Breast epithelium (tissue), 3 donors: ENCODE measurements at regions not wholly inside any gene's neighbourhood (a gene's known extent, or its start where the extent isn't known, plus 50 kb on each side); places are given as distances from the start of the nearest gene placed in this dataset.

Source experiments
- CTCF ChIP-seq, 3 donors: fragments of 450-650 bp; IDR thresholded peaks; one replicate each; pipeline ENCODE4 v1.5.1; 2016 to 2017; ENCODE audit warnings: antibody characterized with exemption in 3 of 3, mild to moderate bottlenecking in 3 of 3, moderate library complexity in 3 of 3
- POLR2A ChIP-seq: fragments of 450-650 bp; IDR thresholded peaks from one replicate; pipeline ENCODE4 v1.6.1; 2016; ENCODE audit warnings: antibody characterized with exemption, mild to moderate bottlenecking, moderate library complexity
- POLR2AphosphoS5 ChIP-seq, 3 donors: sonication (generic); formaldehyde crosslinking; IDR thresholded peaks; one replicate each; pipeline ENCODE4 v1.6.1; 2017; ENCODE audit warnings: antibody characterized with exemption in 3 of 3

- TF ChIP-seq CTCF (IDR thresholded peaks at IDR 0.05) (no peak), POLR2A (no peak), POLR2AphosphoS5 (IDR thresholded peaks at IDR 0.05) (no peak)
Measured at GRCh38 chr5:125034331-125034730, 287.9 kb upstream of the ZNF608 start.
